Smooth muscle cell (in vitro differentiated cells): ENCODE measurements at regions not wholly inside any gene's neighbourhood (a gene's known extent, or its start where the extent isn't known, plus 50 kb on each side); places are given as distances from the start of the nearest gene placed in this dataset.

Experiments used
- DNase-seq: peaks from one replicate; lab custom pipeline; 2025; ENCODE audit not compliant: unreplicated experiment; lab: John Stamatoyannopoulos, UW
- H2AFZ ChIP-seq: fragments of 200-600 bp; sonication (generic); 2 replicates; pipeline ENCODE4 v1.6.0; 2016; ENCODE audit warnings: antibody characterized with exemption, low read depth, mild to moderate bottlenecking
- H3F3A ChIP-seq: fragments of 200-600 bp; sonication (generic); 2 replicates; pipeline ENCODE4 v1.6.0; 2017; ENCODE audit warnings: antibody characterized with exemption, low read depth
- H3K27ac ChIP-seq: fragments of 200-600 bp; sonication (generic); 2 replicates; pipeline ENCODE4 v1.5.1; 2016; ENCODE audit warnings: low read depth, mild to moderate bottlenecking
- H3K27me3 ChIP-seq: fragments of 200-600 bp; sonication (generic); 2 replicates; pipeline ENCODE4 v1.6.1; 2016; ENCODE audit warnings: low read depth, mild to moderate bottlenecking
- H3K36me3 ChIP-seq: fragments of 200-600 bp; sonication (generic); 2 replicates; pipeline ENCODE4 v1.5.1; 2016; ENCODE audit warnings: low read depth
- H3K4me1 ChIP-seq: fragments of 200-600 bp; sonication (generic); 2 replicates; pipeline ENCODE4 v1.5.1; 2016; ENCODE audit warnings: low read depth
- H3K4me2 ChIP-seq: fragments of 200-600 bp; sonication (generic); 2 replicates; pipeline ENCODE4 v1.6.0; 2016; ENCODE audit warnings: mild to moderate bottlenecking
- H3K4me3 ChIP-seq: fragments of 200-600 bp; sonication (generic); 2 replicates; pipeline ENCODE4 v1.5.1; 2016; ENCODE audit warnings: mild to moderate bottlenecking
- H3K79me2 ChIP-seq: fragments of 200-600 bp; sonication (generic); 2 replicates; pipeline ENCODE4 v1.6.0; 2016; ENCODE audit warnings: low read depth, mild to moderate bottlenecking
- H3K9ac ChIP-seq: fragments of 200-600 bp; sonication (generic); 2 replicates; pipeline ENCODE4 v1.6.0; 2016; ENCODE audit warnings: low read depth
- H3K9me3 ChIP-seq: fragments of 200-600 bp; sonication (generic); replicated peaks from 2 replicates; pipeline ENCODE4 v1.5.1; 2016; ENCODE audit warnings: low read depth
- H4K20me1 ChIP-seq: fragments of 200-600 bp; sonication (generic); 2 replicates; pipeline ENCODE4 v1.6.0; 2016; ENCODE audit warnings: low read depth
- WGBS: methylation state at CpG from one replicate; pipeline ENCODE4 v1.1.7; 2016; ENCODE audit warnings: low lambda C conversion rate; 5-methylcytosine and 5-hydroxymethylcytosine counted together
- TF ChIP-seq, protein P1 (sequence below): fragments of 200-600 bp; sonication (generic); IDR thresholded peaks from 2 replicates; pipeline ENCODE4 v1.5.1; 2017; ENCODE audit warnings: borderline replicate concordance, mild to moderate bottlenecking, antibody characterized with exemption; ENCODE audit not compliant: insufficient read depth, poor library complexity, severe bottlenecking

DNA sequence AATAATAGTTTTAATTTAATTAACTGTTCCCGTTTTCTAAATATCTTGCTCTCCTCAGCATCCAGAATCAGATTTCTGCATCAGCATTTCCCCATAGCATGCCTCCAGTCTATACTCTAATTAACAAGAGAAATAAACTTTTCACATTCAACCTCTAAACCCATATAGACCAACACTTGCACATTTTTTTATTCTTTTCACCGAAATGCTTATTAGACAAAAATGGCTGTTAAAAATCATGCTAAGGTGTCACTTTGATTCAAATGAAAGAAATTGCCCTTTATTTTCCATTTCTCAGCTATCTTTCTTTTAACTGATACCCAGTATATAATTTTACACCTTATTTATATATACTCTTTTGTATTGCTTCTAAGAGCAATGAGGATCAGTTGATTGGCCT is 1107.1 kb upstream of the EPHA6 start:
- Histone ChIP-seq H4K20me1 (no peaks in the 10 kb centered on the region), H3K27ac (no peak overlapping the region), H3F3A (no peaks in the 10 kb centered on the region), H3K4me1 (no peaks in the 10 kb centered on the region), H3K79me2 (no peaks in the 10 kb centered on the region), H3K4me3 (no peak overlapping the region), H3K9ac (no peak overlapping the region), H3K9me3 (no peaks in the 10 kb centered on the region), H2AFZ (no peak overlapping the region), H3K4me2 (no peak overlapping the region), H3K27me3 (no peaks in the 10 kb centered on the region), H3K36me3 (no peaks in the 10 kb centered on the region)
- no peak for DNase-seq
- 88% methylated on average over 2 of the region's 2 CpGs for WGBS
- TF ChIP-seq, protein P1, sequence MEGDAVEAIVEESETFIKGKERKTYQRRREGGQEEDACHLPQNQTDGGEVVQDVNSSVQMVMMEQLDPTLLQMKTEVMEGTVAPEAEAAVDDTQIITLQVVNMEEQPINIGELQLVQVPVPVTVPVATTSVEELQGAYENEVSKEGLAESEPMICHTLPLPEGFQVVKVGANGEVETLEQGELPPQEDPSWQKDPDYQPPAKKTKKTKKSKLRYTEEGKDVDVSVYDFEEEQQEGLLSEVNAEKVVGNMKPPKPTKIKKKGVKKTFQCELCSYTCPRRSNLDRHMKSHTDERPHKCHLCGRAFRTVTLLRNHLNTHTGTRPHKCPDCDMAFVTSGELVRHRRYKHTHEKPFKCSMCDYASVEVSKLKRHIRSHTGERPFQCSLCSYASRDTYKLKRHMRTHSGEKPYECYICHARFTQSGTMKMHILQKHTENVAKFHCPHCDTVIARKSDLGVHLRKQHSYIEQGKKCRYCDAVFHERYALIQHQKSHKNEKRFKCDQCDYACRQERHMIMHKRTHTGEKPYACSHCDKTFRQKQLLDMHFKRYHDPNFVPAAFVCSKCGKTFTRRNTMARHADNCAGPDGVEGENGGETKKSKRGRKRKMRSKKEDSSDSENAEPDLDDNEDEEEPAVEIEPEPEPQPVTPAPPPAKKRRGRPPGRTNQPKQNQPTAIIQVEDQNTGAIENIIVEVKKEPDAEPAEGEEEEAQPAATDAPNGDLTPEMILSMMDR = no peak

DNA sequence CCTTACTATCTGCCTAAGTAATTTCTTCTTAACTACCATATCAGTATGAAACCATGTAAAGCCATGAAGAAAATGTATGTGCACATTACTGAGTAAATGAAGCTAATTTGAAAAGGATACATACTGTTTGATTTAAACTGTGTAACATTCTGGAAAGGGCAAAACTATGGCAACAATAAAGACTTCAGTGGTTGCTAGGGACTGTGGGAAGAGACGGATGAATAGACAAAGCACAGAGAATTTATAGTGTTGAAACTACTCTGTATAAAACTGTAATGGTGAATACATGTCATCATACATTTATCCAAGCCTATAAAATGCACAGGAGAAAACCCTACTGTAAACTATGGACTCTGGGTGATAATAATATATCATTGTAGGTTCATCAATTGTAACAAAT is 1103.7 kb upstream of the EPHA6 start:
- Histone ChIP-seq H3K9ac (no peak overlapping the region), H3K4me1 (no peaks in the 10 kb centered on the region), H3K79me2 (no peaks in the 10 kb centered on the region), H4K20me1 (no peaks in the 10 kb centered on the region), H3K27ac (no peak overlapping the region), H3K36me3 (no peaks in the 10 kb centered on the region), H3K4me3 (no peak overlapping the region), H3K27me3 (no peaks in the 10 kb centered on the region), H2AFZ (no peak overlapping the region), H3K4me2 (no peak overlapping the region), H3F3A (no peaks in the 10 kb centered on the region), H3K9me3 (no peaks in the 10 kb centered on the region)
- whole genome bisulfite sequencing = 97% methylated on average over 1 of the region's 1 CpG
- DNase-seq = no peak
- TF ChIP-seq, protein P1 = no peak

DNA sequence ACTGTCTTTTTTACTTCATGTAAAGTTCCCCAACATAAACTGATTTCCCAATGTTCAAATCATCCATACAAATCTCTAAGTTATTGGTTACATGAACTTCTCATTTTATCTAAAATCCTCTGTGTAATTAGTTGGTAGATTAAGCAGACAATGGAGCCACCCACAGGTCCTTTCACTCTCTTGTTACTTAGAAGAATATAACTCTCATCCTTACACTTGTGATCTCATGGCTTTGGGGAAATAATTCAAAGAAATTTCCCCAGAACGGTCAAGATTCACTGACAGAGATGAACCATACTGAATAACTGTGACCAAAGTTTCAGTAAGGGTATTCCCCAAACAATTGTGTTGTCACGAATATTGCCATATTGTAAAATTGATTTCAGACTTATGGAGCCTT is 1102.6 kb upstream of the EPHA6 start:
- Histone ChIP-seq H3K4me1 (no peaks in the 10 kb centered on the region), H4K20me1 (no peaks in the 10 kb centered on the region), H3K27ac (no peak overlapping the region), H3K36me3 (no peaks in the 10 kb centered on the region), H3K9ac (no peak overlapping the region), H2AFZ (no peak overlapping the region), H3K79me2 (no peaks in the 10 kb centered on the region), H3F3A (no peaks in the 10 kb centered on the region), H3K9me3 (no peaks in the 10 kb centered on the region), H3K4me3 (no peak overlapping the region), H3K27me3 (no peaks in the 10 kb centered on the region), H3K4me2 (no peak overlapping the region)
- DNase-seq = no peak
- TF ChIP-seq, protein P1 = no peak
- WGBS = 95% methylated on average over 2 of the region's 2 CpGs

DNA sequence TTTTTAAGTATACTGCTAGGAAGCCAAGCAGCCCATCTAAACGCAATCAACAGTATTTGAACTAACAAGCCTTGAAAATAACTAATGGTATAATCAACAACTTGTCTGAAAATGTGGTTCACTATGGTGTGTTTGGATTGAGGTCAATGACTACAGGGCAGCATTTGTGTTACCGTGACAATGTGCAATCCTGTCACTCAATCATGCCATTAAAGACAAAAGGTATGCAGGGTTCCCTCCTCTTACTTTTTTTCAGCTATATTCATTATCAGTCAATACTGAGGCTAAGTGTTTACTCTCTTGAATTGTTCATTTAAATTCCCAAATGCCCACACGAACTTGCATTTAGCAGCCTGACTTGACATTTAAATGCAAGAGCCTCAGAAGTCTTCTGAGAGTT is 1099.3 kb upstream of the EPHA6 start:
- no peak for DNase-seq
- H3K9ac ChIP-seq = no peak overlapping the region
- H3K4me2 ChIP-seq = no peak overlapping the region
- no peaks in the 10 kb centered on the region for H3K36me3 ChIP-seq
- no peaks in the 10 kb centered on the region for H3K9me3 ChIP-seq
- TF ChIP-seq, protein P1 = no peak
- no peaks in the 10 kb centered on the region for H3K27me3 ChIP-seq
- no peak overlapping the region for H2AFZ ChIP-seq
- H3K79me2 ChIP-seq = no peaks in the 10 kb centered on the region
- 46% methylated on average over 3 of the region's 3 CpGs for WGBS
- H3K4me3 ChIP-seq = no peak overlapping the region
- no peaks in the 10 kb centered on the region for H4K20me1 ChIP-seq
- no peak overlapping the region for H3K27ac ChIP-seq
- H3K4me1 ChIP-seq = no peaks in the 10 kb centered on the region
- no peaks in the 10 kb centered on the region for H3F3A ChIP-seq
